Ectodermal cell (in vitro differentiated cells): ENCODE measurements at regions not wholly inside any gene's neighbourhood (a gene's known extent, or its start where the extent isn't known, plus 50 kb on each side); places are given as distances from the start of the nearest gene placed in this dataset.

Experiments
- H3K27ac ChIP-seq: 2 replicates; pipeline ENCODE4 v1.7.0; 2013; ENCODE audit warnings: mild to moderate bottlenecking, low read depth, low read length; ENCODE audit not compliant: insufficient read depth, poor library complexity, severe bottlenecking
- H3K27me3 ChIP-seq: 2 replicates; pipeline ENCODE4 v1.7.0; 2013; ENCODE audit warnings: mild to moderate bottlenecking, low read length; ENCODE audit not compliant: insufficient read depth, control insufficient read depth, poor library complexity, severe bottlenecking
- H3K36me3 ChIP-seq: one replicate; pipeline ENCODE4 v1.7.0; 2013; ENCODE audit warnings: low read length; ENCODE audit not compliant: control insufficient read depth, insufficient read depth
- H3K4me1 ChIP-seq: one replicate; pipeline ENCODE4 v1.7.0; 2013; ENCODE audit warnings: low read length; ENCODE audit not compliant: control insufficient read depth, insufficient read depth
- H3K4me3 ChIP-seq: 2 replicates; pipeline ENCODE4 v1.7.0; 2013; ENCODE audit warnings: low read depth, low read length, control low read depth; ENCODE audit not compliant: insufficient read depth
- H3K9me3 ChIP-seq: 2 replicates; pipeline ENCODE4 v1.7.0; 2013; ENCODE audit warnings: mild to moderate bottlenecking, low read length, moderate library complexity; ENCODE audit not compliant: control insufficient read depth
- WGBS, 2 experiments: methylation state at CpG; one replicate each; pipeline ENCODE4 v1.1.7; 2013; ENCODE audit warnings: missing lambda C conversion rate in 2 of 2; 5-methylcytosine and 5-hydroxymethylcytosine counted together

DNA sequence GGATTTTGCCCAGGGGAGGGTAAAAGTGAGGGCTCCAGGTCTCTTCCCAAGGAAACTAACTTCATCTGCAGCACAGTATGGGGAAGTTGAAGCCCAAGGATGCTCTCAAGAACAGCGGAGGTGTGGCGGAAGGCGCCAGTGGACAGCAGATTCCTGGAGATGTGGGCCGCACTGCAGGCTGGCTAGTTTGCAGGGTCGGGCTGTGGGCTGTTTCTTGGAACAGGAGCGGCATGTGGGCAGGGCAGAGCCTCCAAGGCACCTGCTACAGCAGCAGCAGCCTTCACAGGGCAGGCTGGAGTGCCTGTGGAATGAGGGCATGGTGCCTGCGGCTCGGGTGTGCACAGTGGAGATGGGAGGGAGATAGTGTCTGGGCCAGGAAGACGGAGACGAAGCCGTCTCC is 100.0 kb upstream of the SFSWAP start:
- WGBS, 2 experiments, result 82 to 84% methylated on average over 11 of the region's 11 CpGs
- no peak overlapping the region for H3K27ac ChIP-seq
- no peaks in the 10 kb centered on the region for H3K36me3 ChIP-seq
- no peaks in the 10 kb centered on the region for H3K9me3 ChIP-seq
- no peaks in the 10 kb centered on the region for H3K27me3 ChIP-seq
- no peaks in the 10 kb centered on the region for H3K4me1 ChIP-seq
- no peak overlapping the region for H3K4me3 ChIP-seq

DNA sequence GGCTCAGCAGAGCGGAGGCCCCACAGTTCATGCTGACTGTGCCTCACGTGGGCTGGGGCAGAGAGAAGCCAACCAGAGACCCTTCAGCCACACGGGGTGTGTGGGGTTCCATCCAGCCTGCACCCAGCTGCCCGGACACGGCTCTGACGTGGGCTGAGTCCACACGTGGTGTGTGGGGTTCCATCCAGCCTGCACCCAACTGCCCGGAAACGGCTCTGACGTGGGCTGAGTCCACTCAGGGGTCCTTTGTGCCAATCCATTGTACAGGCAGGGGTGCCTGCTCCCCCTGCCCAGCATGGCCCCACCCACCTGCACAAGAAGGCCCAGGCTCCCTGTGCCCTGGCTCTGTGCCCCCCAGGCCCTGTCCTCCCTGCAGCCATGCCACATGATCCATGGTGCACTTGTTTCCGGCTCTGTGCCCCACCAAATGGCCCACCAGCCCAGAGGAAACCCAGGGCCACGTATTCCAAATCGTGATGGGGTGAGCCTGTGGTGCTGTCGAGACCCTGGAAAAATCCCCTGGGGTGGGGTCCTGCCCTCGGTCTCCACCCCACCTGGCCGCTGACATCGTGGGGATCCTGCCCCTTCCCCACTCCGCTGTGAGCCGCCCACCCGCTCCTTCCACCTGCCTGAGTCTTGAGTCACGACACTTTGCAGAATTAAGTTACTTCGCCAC is 99.3 kb upstream of the SFSWAP start:
- Histone ChIP-seq H3K4me1 (no peaks in the 10 kb centered on the region), H3K4me3 (no peak overlapping the region), H3K9me3 (no peaks in the 10 kb centered on the region), H3K27me3 (no peaks in the 10 kb centered on the region), H3K36me3 (no peaks in the 10 kb centered on the region), H3K27ac (no peak overlapping the region)
- 93 to 94% methylated on average over 22 of the region's 22 CpGs for WGBS, 2 experiments

DNA sequence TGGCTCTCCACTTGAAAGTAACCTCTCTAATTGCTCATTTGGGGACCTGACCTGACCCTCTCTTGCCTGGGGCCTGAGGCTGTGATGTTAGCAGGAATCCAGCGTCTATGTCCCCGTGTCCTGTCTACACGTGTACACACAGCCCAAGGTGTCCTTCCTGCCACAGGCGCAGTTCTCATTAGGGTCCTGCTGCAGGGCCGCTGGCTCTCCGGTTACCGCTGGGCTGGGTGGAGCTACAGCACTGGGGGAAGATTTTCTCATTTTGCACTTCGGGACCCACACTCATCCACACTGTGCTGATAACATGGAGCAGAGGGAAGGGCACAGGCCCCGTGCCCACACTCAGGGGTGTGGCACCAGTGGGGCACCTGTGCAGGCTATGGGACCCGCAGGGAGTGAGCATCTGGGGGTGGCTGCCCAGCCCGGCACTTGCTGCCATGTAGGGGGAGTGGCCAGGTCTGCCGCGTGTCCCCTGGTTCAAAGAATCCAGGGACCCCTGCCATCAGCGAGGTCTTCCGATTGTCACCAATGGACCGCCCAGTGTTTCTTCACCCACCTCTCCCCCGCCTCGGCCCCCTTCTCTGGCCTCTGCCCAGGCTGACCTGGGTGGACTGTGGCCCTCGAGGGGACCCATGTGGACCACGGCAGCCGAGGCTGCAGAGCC is 98.7 kb upstream of the SFSWAP start:
- Histone ChIP-seq H3K36me3 (no peaks in the 10 kb centered on the region), H3K4me3 (no peak overlapping the region), H3K4me1 (no peaks in the 10 kb centered on the region), H3K27me3 (no peaks in the 10 kb centered on the region), H3K9me3 (no peaks in the 10 kb centered on the region), H3K27ac (no peak overlapping the region)
- 94 to 95% methylated on average over 21 of the region's 21 CpGs for WGBS, 2 experiments

DNA sequence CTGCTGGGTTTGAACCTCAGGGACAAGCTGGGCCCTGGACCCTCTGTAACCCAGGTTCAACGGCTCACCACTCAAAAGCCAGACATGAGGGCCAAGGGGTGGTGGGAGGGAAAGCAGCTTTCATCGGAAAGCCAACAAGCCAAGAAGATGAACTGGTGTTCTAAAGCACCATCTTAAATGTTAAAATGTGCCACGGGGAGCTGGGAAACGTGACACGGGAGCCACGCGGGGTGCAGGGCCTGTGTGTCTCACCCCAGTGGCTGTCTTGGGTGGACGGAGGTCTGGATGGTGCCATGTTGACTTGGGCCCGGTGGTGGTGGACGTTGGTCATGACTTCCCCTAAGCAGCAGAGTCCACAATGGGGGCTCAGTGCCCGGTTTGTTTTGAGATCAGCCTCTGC is 97.7 kb upstream of the SFSWAP start:
- Histone ChIP-seq H3K27me3 (no peaks in the 10 kb centered on the region), H3K27ac (no peak overlapping the region), H3K4me1 (no peaks in the 10 kb centered on the region), H3K36me3 (no peaks in the 10 kb centered on the region), H3K4me3 (no peak overlapping the region), H3K9me3 (no peaks in the 10 kb centered on the region)
- 94% methylated on average over 11 of the region's 11 CpGs for WGBS, 2 experiments

DNA sequence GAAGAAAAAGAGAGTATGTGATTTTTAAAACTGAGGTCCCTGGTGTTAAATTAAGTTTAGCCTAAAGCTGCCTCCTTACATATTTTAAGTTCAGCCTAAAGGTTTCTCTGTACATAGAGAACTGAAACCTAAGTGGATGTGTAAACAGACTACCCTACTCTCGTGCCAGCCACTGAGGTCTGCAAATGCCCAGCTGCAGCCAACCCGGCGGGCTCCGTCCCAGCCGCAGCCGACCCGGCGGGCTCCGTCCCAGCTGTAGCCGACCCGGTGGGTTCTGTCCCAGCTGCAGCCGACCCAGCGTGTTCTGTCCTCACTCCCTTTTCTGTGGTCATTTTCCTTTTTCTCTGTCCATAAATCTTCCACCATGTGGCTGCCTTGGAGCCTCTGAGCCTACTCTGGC is 97.2 kb upstream of the SFSWAP start:
- H3K9me3 ChIP-seq, result no peaks in the 10 kb centered on the region
- no peak overlapping the region for H3K27ac ChIP-seq
- H3K36me3 ChIP-seq, result no peaks in the 10 kb centered on the region
- no peaks in the 10 kb centered on the region for H3K4me1 ChIP-seq
- H3K27me3 ChIP-seq, result no peaks in the 10 kb centered on the region
- 92 to 96% methylated on average over 13 of the region's 13 CpGs for WGBS, 2 experiments
- no peak overlapping the region for H3K4me3 ChIP-seq

DNA sequence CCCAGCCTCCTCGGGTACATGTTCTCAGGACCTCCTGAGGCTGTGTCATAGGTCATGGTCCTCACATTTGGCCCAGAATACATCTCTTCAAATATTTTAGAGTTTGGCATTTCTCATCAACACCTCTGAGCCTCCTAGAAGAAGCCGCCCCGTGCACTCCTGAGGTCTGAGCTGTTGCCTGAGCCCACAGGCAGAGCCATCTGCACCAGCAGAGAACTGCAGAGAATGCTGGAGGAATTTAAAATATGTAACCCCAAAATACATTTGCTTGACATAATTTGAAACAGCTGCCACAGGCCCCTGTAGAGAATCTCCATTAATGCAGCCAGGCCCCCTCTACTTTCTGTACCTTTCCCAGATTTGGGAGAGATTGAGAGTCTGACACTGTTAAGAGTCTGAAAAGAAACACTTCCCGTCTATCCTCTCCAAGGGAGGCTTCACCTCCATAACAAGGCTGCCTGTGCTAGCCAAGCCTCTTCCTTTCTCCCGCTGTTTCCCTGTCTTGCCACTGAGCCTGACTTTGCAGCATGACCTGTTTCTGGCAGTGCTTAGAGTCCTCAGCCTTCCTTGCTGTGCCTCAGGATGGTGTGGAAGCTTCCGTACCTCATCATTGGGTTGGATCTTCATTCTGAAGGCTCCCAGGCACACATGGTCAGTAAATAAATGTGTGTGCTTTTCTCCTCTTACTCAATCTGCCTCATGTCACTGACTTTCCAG is 95.4 kb upstream of the SFSWAP start:
- H3K36me3 ChIP-seq, result no peaks in the 10 kb centered on the region
- no peak overlapping the region for H3K27ac ChIP-seq
- H3K4me1 ChIP-seq, result no peaks in the 10 kb centered on the region
- WGBS, 2 experiments, result 71 to 73% methylated on average over 6 of the region's 6 CpGs
- no peaks in the 10 kb centered on the region for H3K9me3 ChIP-seq
- no peaks in the 10 kb centered on the region for H3K27me3 ChIP-seq
- H3K4me3 ChIP-seq, result no peak overlapping the region

DNA sequence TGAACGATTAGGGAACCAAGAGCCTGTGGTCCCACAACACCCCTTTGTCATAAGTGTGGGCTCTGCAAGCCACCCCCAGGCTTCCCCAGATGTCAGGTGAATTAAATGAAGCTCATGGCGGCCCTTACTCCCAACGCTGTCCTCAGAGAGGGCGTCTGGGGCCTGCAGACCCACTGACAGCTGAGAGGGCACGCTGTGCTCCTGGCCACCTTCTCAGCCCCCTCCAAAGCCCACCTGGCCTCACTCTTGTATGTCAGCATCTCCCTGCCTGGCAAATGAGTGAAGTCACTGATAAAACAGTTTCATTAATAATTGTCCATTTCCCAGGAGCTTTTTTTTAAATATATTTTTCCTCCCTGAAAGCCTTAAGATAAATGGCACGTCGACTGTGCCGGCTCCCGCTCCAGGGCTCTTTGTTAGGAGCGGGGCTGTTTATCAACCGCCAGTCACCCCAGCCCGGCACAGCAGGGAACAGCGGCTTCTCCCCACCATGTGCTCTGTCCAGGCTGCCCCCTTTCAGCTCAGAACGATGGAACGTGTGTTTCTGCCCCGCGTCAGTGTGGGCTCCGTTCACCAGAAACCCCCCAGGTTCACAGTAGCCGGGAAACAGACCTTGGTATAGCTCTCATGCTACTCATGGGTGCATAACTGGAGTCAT is 94.7 kb upstream of the SFSWAP start:
- no peaks in the 10 kb centered on the region for H3K4me1 ChIP-seq
- no peak overlapping the region for H3K27ac ChIP-seq
- H3K27me3 ChIP-seq, result no peaks in the 10 kb centered on the region
- H3K4me3 ChIP-seq, result no peak overlapping the region
- WGBS, 2 experiments, result 84 to 87% methylated on average over 19 of the region's 19 CpGs
- H3K9me3 ChIP-seq, result no peaks in the 10 kb centered on the region
- no peaks in the 10 kb centered on the region for H3K36me3 ChIP-seq

DNA sequence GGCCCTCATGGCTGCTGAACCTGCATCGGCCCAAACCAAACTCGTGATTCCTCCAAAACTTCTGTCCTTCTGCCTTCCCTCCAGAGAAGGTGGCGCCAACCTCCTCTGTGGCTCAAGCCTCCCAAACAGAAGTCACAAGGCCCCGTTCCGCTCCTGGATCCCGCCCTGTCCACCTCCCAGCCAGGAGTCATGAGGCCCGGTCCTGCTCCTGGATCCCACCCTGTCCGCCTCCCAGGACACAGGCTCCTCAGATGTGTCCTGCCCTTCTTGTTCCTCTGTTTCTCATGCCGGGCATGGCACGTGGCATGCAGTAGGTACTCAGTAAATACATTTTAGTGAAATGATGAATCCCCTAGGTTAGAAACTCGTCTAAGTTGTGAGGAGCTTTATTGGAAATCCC is 94.2 kb upstream of the SFSWAP start:
- Histone ChIP-seq H3K27ac (no peak overlapping the region), H3K4me1 (peaks cover 5% of the 10 kb centered on the region), H3K36me3 (no peaks in the 10 kb centered on the region), H3K4me3 (no peak overlapping the region), H3K27me3 (no peaks in the 10 kb centered on the region), H3K9me3 (no peaks in the 10 kb centered on the region)
- 89% methylated on average over 11 of the region's 11 CpGs for WGBS, 2 experiments

DNA sequence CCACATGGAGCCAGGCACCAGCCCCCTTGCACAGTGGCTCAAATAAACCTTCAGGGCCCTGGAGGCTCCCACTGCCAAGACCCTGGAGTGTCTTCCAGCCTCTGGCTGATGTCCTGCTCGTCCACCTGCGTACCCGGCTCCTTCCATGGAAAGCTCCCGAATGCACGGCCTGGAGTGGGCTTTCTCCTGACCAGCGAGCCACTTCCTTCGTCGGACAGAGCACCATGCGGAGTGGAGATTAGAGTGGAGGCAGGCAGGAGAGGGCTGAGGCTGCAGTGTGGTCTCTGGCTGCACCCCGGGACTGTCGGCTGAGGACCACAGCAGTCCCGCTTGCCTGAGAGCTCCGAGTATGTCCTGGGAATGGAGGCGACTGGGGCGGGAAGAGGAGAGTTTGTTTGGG is 93.7 kb upstream of the SFSWAP start:
- 93% methylated on average over 15 of the region's 15 CpGs for WGBS, 2 experiments
- Histone ChIP-seq H3K4me3 (no peak overlapping the region), H3K27me3 (no peaks in the 10 kb centered on the region), H3K36me3 (no peaks in the 10 kb centered on the region), H3K4me1 (peaks cover 9% of the 10 kb centered on the region), H3K27ac (no peak overlapping the region), H3K9me3 (no peaks in the 10 kb centered on the region)
